ENCODE measurements at regions not wholly inside any gene's neighbourhood (a gene's known extent, or its start where the extent isn't known, plus 50 kb on each side); places are given as distances from the start of the nearest gene placed in this dataset.
"Not testable (repeated sequence)": the region's sequence is repeated elsewhere in the genome, so short reads cannot be mapped to it uniquely, and the experiment has no call there.

GRCh38 chr18:70709720-70710119 lies 420.9 kb downstream of the SOCS6 start:
- FAIRE-seq, result no peak

GRCh38 chr18:70709144-70709543 lies 420.3 kb downstream of the SOCS6 start:
- no peak for FAIRE-seq

- no peak for FAIRE-seq
Observed at GRCh38 chr18:70705831-70706416, 417.1 kb downstream of the SOCS6 start.

GRCh38 chr18:70700496-70700895 lies 411.7 kb downstream of the SOCS6 start:
- FAIRE-seq, result no peak

GRCh38 chr18:70698574-70698973 lies 409.7 kb downstream of the SOCS6 start:
- FAIRE-seq, result no peak

- FAIRE-seq, result no peak
Observed at GRCh38 chr18:70693246-70693645, 404.4 kb downstream of the SOCS6 start.

- FAIRE-seq, result not testable (repeated sequence)
Observed at GRCh38 chr18:70689765-70690164, 400.9 kb downstream of the SOCS6 start.

GRCh38 chr18:70688286-70688685 lies 399.4 kb downstream of the SOCS6 start:
- FAIRE-seq, result no peak

- no peak for FAIRE-seq
Observed at GRCh38 chr18:70684821-70685220, 396.0 kb downstream of the SOCS6 start.

GRCh38 chr18:70683263-70683662 lies 394.4 kb downstream of the SOCS6 start:
- no peak for FAIRE-seq

GRCh38 chr18:70674896-70675295 lies 386.1 kb downstream of the SOCS6 start:
- FAIRE-seq, result no peak

- no peak for FAIRE-seq
Observed at GRCh38 chr18:70673831-70674230, 385.0 kb downstream of the SOCS6 start.

- FAIRE-seq, result no peak
Observed at GRCh38 chr18:70672581-70672980, 383.7 kb downstream of the SOCS6 start.

GRCh38 chr18:70671889-70672565 lies 383.2 kb downstream of the SOCS6 start:
- no peak for FAIRE-seq

- FAIRE-seq, result no peak
Observed at GRCh38 chr18:70666936-70667335, 378.1 kb downstream of the SOCS6 start.

- FAIRE-seq, result no peak
Observed at GRCh38 chr18:70663141-70663540, 374.3 kb downstream of the SOCS6 start.

GRCh38 chr18:70662588-70662987 lies 373.7 kb downstream of the SOCS6 start:
- no peak for FAIRE-seq

GRCh38 chr18:70659036-70659925 lies 370.4 kb downstream of the SOCS6 start:
- no peak for FAIRE-seq

GRCh38 chr18:70653671-70654070 lies 364.8 kb downstream of the SOCS6 start:
- no peak for FAIRE-seq

GRCh38 chr18:70650878-70651277 lies 362.0 kb downstream of the SOCS6 start:
- FAIRE-seq, result no peak

GRCh38 chr18:70649683-70650082 lies 360.8 kb downstream of the SOCS6 start:
- FAIRE-seq, result no peak

- no peak for FAIRE-seq
Observed at GRCh38 chr18:70645971-70646370, 357.1 kb downstream of the SOCS6 start.

- FAIRE-seq, result no peak
Observed at GRCh38 chr18:70643812-70644211, 355.0 kb downstream of the SOCS6 start.
